ENCODE measurements at regions not wholly inside any gene's neighbourhood (a gene's known extent, or its start where the extent isn't known, plus 50 kb on each side); places are given as distances from the start of the nearest gene placed in this dataset.

GRCh38 chr14:76312821-76313220, 63.1 kb upstream of the ESRRB start:
- no peak for TF ChIP-seq CTCF (conservative IDR thresholded peaks at IDR 0.05; ENCODE audit: low read depth, low read length)
- no peak overlapping the region for H3K4me3 ChIP-seq (ENCODE audit: low read depth, low read length)
- no peak for DNase-seq (ENCODE audit: low read depth)

- TF ChIP-seq CTCF (conservative IDR thresholded peaks at IDR 0.05; ENCODE audit: low read depth, low read length), result no peak
- DNase-seq (ENCODE audit: low read depth), result no peak
- H3K4me3 ChIP-seq (ENCODE audit: low read depth, low read length), result no peak overlapping the region
These were observed 62.6 kb upstream of the ESRRB start for GRCh38 chr14:76313303-76313702.

- DNase-seq (ENCODE audit: low read depth), result no peak
- no peak overlapping the region for H3K4me3 ChIP-seq (ENCODE audit: low read depth, low read length)
- TF ChIP-seq CTCF (conservative IDR thresholded peaks at IDR 0.05; ENCODE audit: low read depth, low read length), result no peak
These were observed 62.1 kb upstream of the ESRRB start for GRCh38 chr14:76313852-76314251.

- no peak overlapping the region for H3K4me3 ChIP-seq (ENCODE audit: low read depth, low read length)
- no peak for TF ChIP-seq CTCF (conservative IDR thresholded peaks at IDR 0.05; ENCODE audit: low read depth, low read length)
- DNase-seq (ENCODE audit: low read depth), result no peak
These were observed 61.4 kb upstream of the ESRRB start for GRCh38 chr14:76314521-76315034.

GRCh38 chr14:76320486-76320885, 55.5 kb upstream of the ESRRB start:
- no peak overlapping the region for H3K4me3 ChIP-seq (ENCODE audit: low read depth, low read length)
- DNase-seq (ENCODE audit: low read depth), result no peak
- no peak for TF ChIP-seq CTCF (conservative IDR thresholded peaks at IDR 0.05; ENCODE audit: low read depth, low read length)

GRCh38 chr14:76320975-76321374, 55.0 kb upstream of the ESRRB start:
- no peak for TF ChIP-seq CTCF (conservative IDR thresholded peaks at IDR 0.05; ENCODE audit: low read depth, low read length)
- no peak overlapping the region for H3K4me3 ChIP-seq (ENCODE audit: low read depth, low read length)
- no peak for DNase-seq (ENCODE audit: low read depth)

GRCh38 chr14:76322594-76323220, 53.2 kb upstream of the ESRRB start:
- TF ChIP-seq CTCF (conservative IDR thresholded peaks at IDR 0.05; ENCODE audit: low read depth, low read length), result no peak
- no peak overlapping the region for H3K4me3 ChIP-seq (ENCODE audit: low read depth, low read length)
- DNase-seq (ENCODE audit: low read depth), result no peak
